Mesendoderm (in vitro differentiated cells): ENCODE measurements at regions not wholly inside any gene's neighbourhood (a gene's known extent, or its start where the extent isn't known, plus 50 kb on each side); places are given as distances from the start of the nearest gene placed in this dataset.

Experiments
- DNase-seq: peaks from one replicate; pipeline ENCODE4 v3.0.0; 2013
- H2AK5ac ChIP-seq: 2 replicates; pipeline ENCODE4 v1.6.1; 2013; ENCODE audit warnings: low read length, inconsistent platforms
- H2BK120ac ChIP-seq: 2 replicates; pipeline ENCODE4 v1.6.1; 2013; ENCODE audit warnings: low read depth, mild to moderate bottlenecking, low read length, moderate library complexity, mixed read lengths
- H2BK15ac ChIP-seq: replicated peaks from 2 replicates; pipeline ENCODE4 v1.6.1; 2013; ENCODE audit warnings: low read depth, mild to moderate bottlenecking, moderate library complexity
- H2BK5ac ChIP-seq: 2 replicates; pipeline ENCODE4 v1.6.1; 2013; ENCODE audit warnings: low read length, inconsistent platforms
- H3K18ac ChIP-seq: 2 replicates; pipeline ENCODE4 v1.6.1; 2013; ENCODE audit warnings: mild to moderate bottlenecking, low read length, mixed read lengths
- H3K23ac ChIP-seq: one replicate; pipeline ENCODE4 v1.6.1; 2013; ENCODE audit warnings: low read length
- H3K27ac ChIP-seq: 2 replicates; pipeline ENCODE4 v1.5.1; 2013; ENCODE audit warnings: low read depth, mild to moderate bottlenecking, inconsistent platforms, low read length, moderate library complexity
- H3K27me3 ChIP-seq: 2 replicates; pipeline ENCODE4 v1.6.1; 2013; ENCODE audit warnings: low read length, control low read depth, mild to moderate bottlenecking, inconsistent platforms; ENCODE audit not compliant: insufficient read depth, poor library complexity
- H3K36me3 ChIP-seq: 2 replicates; pipeline ENCODE4 v1.6.1; 2013; ENCODE audit warnings: low read length, inconsistent platforms; ENCODE audit not compliant: control insufficient read depth, insufficient read depth
- H3K4ac ChIP-seq: one replicate; pipeline ENCODE4 v1.6.1; 2013; ENCODE audit warnings: low read depth, mild to moderate bottlenecking, low read length, moderate library complexity
- H3K4me1 ChIP-seq: 2 replicates; pipeline ENCODE4 v1.6.1; 2013; ENCODE audit warnings: low read depth, low read length, inconsistent platforms; ENCODE audit not compliant: control insufficient read depth
- H3K4me2 ChIP-seq: 2 replicates; pipeline ENCODE4 v1.6.1; 2013; ENCODE audit warnings: low read length
- H3K4me3 ChIP-seq: 2 replicates; pipeline ENCODE4 v1.5.1; 2013; ENCODE audit warnings: mild to moderate bottlenecking, low read length
- H3K56ac ChIP-seq: one replicate; pipeline ENCODE4 v1.6.1; 2013; ENCODE audit warnings: low read length
- H3K79me1 ChIP-seq: 2 replicates; pipeline ENCODE4 v1.6.1; 2013; ENCODE audit warnings: low read length, inconsistent platforms
- H3K79me2 ChIP-seq: 2 replicates; pipeline ENCODE4 v1.6.1; 2013; ENCODE audit warnings: mild to moderate bottlenecking, low read length; ENCODE audit not compliant: control insufficient read depth, insufficient read depth
- H3K9ac ChIP-seq: 2 replicates; pipeline ENCODE4 v1.6.1; 2013; ENCODE audit warnings: low read length, inconsistent platforms
- H4K5ac ChIP-seq: one replicate; pipeline ENCODE4 v1.6.1; 2013; ENCODE audit warnings: low read length
- H4K8ac ChIP-seq: one replicate; pipeline ENCODE4 v1.6.1; 2013; ENCODE audit warnings: low read depth, mild to moderate bottlenecking, control low read depth, low read length, moderate library complexity
- WGBS: extraction: QIAGEN DNeasy Blood & Tissue Kit; methylation state at CpG from one replicate; pipeline ENCODE4 v1.1.7; 2013; ENCODE audit warnings: low lambda C conversion rate, missing lambda C conversion rate; ENCODE audit not compliant: insufficient coverage; ENCODE audit errors: extremely low coverage; 5-methylcytosine and 5-hydroxymethylcytosine counted together

DNA sequence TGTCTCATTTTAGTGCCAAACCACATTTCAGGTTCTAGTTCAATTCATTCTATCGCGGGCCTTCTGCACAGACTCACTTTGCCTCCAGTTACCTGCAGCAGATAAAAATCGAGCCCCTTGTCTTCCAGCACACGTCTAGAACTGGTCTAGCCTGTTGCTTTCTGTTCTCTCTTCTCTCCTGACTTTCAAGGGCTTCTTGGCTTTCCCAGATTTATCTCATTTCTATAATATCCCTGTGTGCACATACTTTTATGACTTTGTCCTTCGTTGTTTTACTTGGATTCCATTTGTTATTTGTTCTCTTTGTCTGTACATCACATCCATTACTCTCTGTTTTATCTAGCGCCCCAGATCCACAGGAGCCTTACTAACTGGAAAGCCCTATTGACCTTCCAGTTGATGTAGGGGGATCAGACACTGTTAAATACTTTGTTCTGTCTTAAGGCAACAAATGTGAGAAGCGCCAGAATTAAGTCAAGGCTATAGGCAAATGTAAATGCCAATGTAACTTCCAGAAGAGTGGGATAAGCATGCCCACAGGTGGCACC lies 284.5 kb upstream of the ADGRL4 start:
- no peak overlapping the region for H3K27ac ChIP-seq
- H3K36me3 ChIP-seq, result no peaks in the 10 kb centered on the region
- no peak overlapping the region for H3K4me3 ChIP-seq
- no peak for DNase-seq
- H3K18ac ChIP-seq, result no peak overlapping the region
- no peak overlapping the region for H3K9ac ChIP-seq
- H3K79me2 ChIP-seq, result no peaks in the 10 kb centered on the region
- H3K4me1 ChIP-seq, result no peaks in the 10 kb centered on the region
- WGBS, result no CpG with 5 or more reads among the region's 7 CpGs
- H2BK5ac ChIP-seq, result no peak overlapping the region
- no peak overlapping the region for H3K4me2 ChIP-seq
- H4K5ac ChIP-seq, result no peak overlapping the region
- H4K8ac ChIP-seq, result no peak overlapping the region
- H3K79me1 ChIP-seq, result no peaks in the 10 kb centered on the region
- H2AK5ac ChIP-seq, result no peak overlapping the region
- H2BK120ac ChIP-seq, result no peak overlapping the region
- no peak overlapping the region for H2BK15ac ChIP-seq
- H3K23ac ChIP-seq, result no peak overlapping the region
- H3K4ac ChIP-seq, result no peak overlapping the region
- no peak overlapping the region for H3K56ac ChIP-seq
- no peaks in the 10 kb centered on the region for H3K27me3 ChIP-seq

DNA sequence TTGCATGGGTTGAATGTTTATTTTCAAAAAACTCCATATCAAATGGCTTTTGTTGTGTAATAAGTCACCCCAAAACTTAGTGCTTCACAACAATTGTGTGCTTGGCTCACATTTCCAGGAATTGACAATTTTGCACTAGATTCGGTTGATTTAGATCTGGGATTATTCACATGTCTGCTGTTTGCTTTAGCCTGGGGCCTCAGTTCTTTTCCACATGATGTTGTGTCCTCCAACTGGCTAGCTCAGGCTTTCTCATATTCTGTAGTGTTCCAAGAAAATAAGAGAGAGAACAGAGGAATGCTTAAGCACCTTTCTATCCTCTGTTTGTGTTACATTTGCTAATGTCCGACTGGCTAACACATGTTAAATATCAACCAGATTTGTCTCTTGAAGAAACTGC lies 281.5 kb upstream of the ADGRL4 start:
- Histone ChIP-seq H3K56ac (no peak overlapping the region), H3K4me1 (no peaks in the 10 kb centered on the region), H3K27ac (no peak overlapping the region), H3K4me2 (no peak overlapping the region), H3K79me2 (no peaks in the 10 kb centered on the region), H2BK5ac (no peak overlapping the region), H3K36me3 (no peaks in the 10 kb centered on the region), H3K23ac (no peak overlapping the region), H3K4ac (no peak overlapping the region), H2BK120ac (no peak overlapping the region), H3K27me3 (no peaks in the 10 kb centered on the region), H3K9ac (no peak overlapping the region), H2BK15ac (no peak overlapping the region), H3K79me1 (no peaks in the 10 kb centered on the region), H4K5ac (no peak overlapping the region), H2AK5ac (no peak overlapping the region), H3K18ac (no peak overlapping the region), H3K4me3 (no peak overlapping the region), H4K8ac (no peak overlapping the region)
- no CpG with 5 or more reads among the region's 2 CpGs for WGBS
- no peak for DNase-seq

DNA sequence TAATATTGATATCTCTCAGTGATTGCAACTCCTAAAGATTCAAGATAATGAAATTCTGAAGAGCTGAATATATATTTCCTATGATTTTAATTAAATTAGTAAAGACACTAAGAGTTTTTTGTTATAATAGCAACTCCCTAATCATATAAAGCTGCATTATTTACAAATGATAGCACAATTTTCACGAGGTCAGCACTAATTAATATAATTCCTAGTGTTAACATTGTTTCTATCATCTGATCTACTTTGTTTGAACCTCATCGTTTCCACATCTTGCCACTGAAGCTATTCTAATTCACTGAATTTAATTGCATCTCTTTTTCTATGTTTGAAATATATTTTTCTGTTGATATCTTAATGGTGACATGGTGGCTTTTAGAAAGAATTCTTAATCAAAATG lies 279.1 kb upstream of the ADGRL4 start:
- H3K27me3 ChIP-seq, result no peaks in the 10 kb centered on the region
- no peak overlapping the region for H2BK5ac ChIP-seq
- H3K79me1 ChIP-seq, result no peaks in the 10 kb centered on the region
- no peak for DNase-seq
- H4K5ac ChIP-seq, result no peak overlapping the region
- H3K56ac ChIP-seq, result no peak overlapping the region
- H3K23ac ChIP-seq, result no peak overlapping the region
- no peaks in the 10 kb centered on the region for H3K79me2 ChIP-seq
- H2AK5ac ChIP-seq, result no peak overlapping the region
- H2BK120ac ChIP-seq, result no peak overlapping the region
- no CpG with 5 or more reads among the region's 2 CpGs for WGBS
- no peak overlapping the region for H4K8ac ChIP-seq
- no peaks in the 10 kb centered on the region for H3K4me1 ChIP-seq
- no peaks in the 10 kb centered on the region for H3K36me3 ChIP-seq
- no peak overlapping the region for H3K4me3 ChIP-seq
- H3K4me2 ChIP-seq, result no peak overlapping the region
- no peak overlapping the region for H3K27ac ChIP-seq
- no peak overlapping the region for H3K4ac ChIP-seq
- H3K9ac ChIP-seq, result no peak overlapping the region
- H2BK15ac ChIP-seq, result no peak overlapping the region
- no peak overlapping the region for H3K18ac ChIP-seq

DNA sequence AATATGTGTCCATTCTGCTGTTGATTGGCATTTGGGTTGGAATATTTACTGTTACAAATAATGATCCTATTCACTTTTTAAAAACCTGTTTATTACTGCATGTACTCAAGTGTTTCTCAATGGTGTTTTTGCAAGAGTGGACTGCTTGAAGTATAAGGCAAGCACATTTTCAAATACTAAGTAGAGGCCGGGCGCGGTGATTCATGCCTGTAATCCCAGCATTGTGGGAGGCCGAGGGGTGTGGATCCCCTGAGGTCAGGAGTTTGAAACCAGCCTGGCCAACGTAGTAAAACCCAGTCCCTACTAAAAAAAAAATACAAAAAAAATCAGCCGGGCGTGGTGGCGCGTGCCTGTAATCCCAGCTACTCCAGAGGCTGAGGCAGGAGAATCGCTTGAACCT lies 276.9 kb upstream of the ADGRL4 start:
- no peak overlapping the region for H2AK5ac ChIP-seq
- H3K4me3 ChIP-seq, result no peak overlapping the region
- H3K23ac ChIP-seq, result no peak overlapping the region
- WGBS, result no CpG with 5 or more reads among the region's 10 CpGs
- no peak for DNase-seq
- no peak overlapping the region for H2BK120ac ChIP-seq
- H2BK15ac ChIP-seq, result no peak overlapping the region
- H3K18ac ChIP-seq, result no peak overlapping the region
- no peaks in the 10 kb centered on the region for H3K27me3 ChIP-seq
- H3K79me1 ChIP-seq, result no peaks in the 10 kb centered on the region
- H3K36me3 ChIP-seq, result no peaks in the 10 kb centered on the region
- no peak overlapping the region for H3K27ac ChIP-seq
- no peak overlapping the region for H3K9ac ChIP-seq
- no peak overlapping the region for H3K56ac ChIP-seq
- H2BK5ac ChIP-seq, result no peak overlapping the region
- H3K4me2 ChIP-seq, result no peak overlapping the region
- H4K8ac ChIP-seq, result no peak overlapping the region
- H4K5ac ChIP-seq, result no peak overlapping the region
- H3K4me1 ChIP-seq, result no peaks in the 10 kb centered on the region
- no peak overlapping the region for H3K4ac ChIP-seq
- no peaks in the 10 kb centered on the region for H3K79me2 ChIP-seq

DNA sequence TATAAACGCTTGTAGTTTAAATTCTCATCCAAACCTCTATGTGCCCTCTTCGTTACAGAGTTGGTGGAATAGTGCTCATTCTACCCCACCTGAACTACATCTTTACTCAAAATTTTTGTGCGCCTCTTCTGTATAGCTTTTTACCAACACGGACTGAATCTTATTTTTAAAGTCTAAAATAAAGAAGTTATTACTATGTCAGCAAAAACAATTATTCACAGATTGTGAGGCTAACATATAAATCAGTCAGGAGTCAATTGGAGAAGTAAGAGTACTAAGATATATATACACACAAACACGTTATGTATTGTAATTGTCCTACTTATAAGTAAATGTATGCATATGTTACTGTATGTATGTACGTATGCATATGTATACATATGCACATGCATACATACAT lies 274.9 kb upstream of the ADGRL4 start:
- no peak overlapping the region for H3K27ac ChIP-seq
- no peak overlapping the region for H2BK15ac ChIP-seq
- WGBS, result no CpG with 5 or more reads among the region's 6 CpGs
- no peak overlapping the region for H3K56ac ChIP-seq
- no peak overlapping the region for H2BK120ac ChIP-seq
- H3K9ac ChIP-seq, result no peak overlapping the region
- H4K5ac ChIP-seq, result no peak overlapping the region
- no peak overlapping the region for H3K4me3 ChIP-seq
- H3K4ac ChIP-seq, result no peak overlapping the region
- no peaks in the 10 kb centered on the region for H3K27me3 ChIP-seq
- H3K36me3 ChIP-seq, result no peaks in the 10 kb centered on the region
- H3K4me1 ChIP-seq, result no peaks in the 10 kb centered on the region
- no peak overlapping the region for H3K18ac ChIP-seq
- no peaks in the 10 kb centered on the region for H3K79me2 ChIP-seq
- no peak overlapping the region for H3K4me2 ChIP-seq
- no peak overlapping the region for H2AK5ac ChIP-seq
- DNase-seq, result no peak
- no peaks in the 10 kb centered on the region for H3K79me1 ChIP-seq
- no peak overlapping the region for H2BK5ac ChIP-seq
- H3K23ac ChIP-seq, result no peak overlapping the region
- no peak overlapping the region for H4K8ac ChIP-seq

DNA sequence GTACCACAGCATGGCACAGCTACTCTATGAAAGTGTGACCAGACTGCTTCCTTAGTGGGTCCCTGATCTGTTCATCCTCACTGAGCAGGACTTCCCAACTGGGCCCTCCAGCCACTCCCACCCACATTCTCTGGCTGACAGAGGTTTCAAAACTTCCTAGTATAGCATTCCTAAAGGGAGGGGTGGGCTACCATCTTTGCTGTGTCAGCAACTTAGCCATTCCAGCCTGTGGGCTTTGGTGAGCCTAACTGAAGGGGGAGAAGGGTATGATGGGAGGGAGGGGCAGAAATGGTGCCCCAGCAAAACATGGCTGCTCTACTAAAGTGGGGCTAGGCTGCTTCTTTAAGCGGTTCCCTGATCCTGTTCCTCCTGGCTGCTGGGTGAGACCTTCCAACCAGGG lies 265.2 kb upstream of the ADGRL4 start:
- no peak overlapping the region for H3K4ac ChIP-seq
- no peak overlapping the region for H3K23ac ChIP-seq
- no peak overlapping the region for H3K27ac ChIP-seq
- no peak overlapping the region for H2BK5ac ChIP-seq
- no peak overlapping the region for H2BK120ac ChIP-seq
- no peaks in the 10 kb centered on the region for H3K79me2 ChIP-seq
- WGBS, result no CpG with 5 or more reads among the region's 1 CpG
- no peak overlapping the region for H3K4me2 ChIP-seq
- H3K56ac ChIP-seq, result no peak overlapping the region
- no peak overlapping the region for H3K9ac ChIP-seq
- no peak overlapping the region for H3K4me3 ChIP-seq
- DNase-seq, result no peak
- no peak overlapping the region for H3K18ac ChIP-seq
- H3K27me3 ChIP-seq, result no peaks in the 10 kb centered on the region
- no peak overlapping the region for H2AK5ac ChIP-seq
- no peak overlapping the region for H4K8ac ChIP-seq
- H3K4me1 ChIP-seq, result no peaks in the 10 kb centered on the region
- H4K5ac ChIP-seq, result no peak overlapping the region
- no peaks in the 10 kb centered on the region for H3K36me3 ChIP-seq
- H3K79me1 ChIP-seq, result no peaks in the 10 kb centered on the region
- H2BK15ac ChIP-seq, result no peak overlapping the region
